Panc1 (cell line): ENCODE measurements at regions not wholly inside any gene's neighbourhood (a gene's known extent, or its start where the extent isn't known, plus 50 kb on each side); places are given as distances from the start of the nearest gene placed in this dataset.

Experiments
- POLR2AphosphoS5 ChIP-seq: IDR thresholded peaks from 2 replicates; pipeline ENCODE4 v1.6.1; 2012; ENCODE audit warnings: mild to moderate bottlenecking, low read depth, low read length, moderate library complexity
- SIN3A ChIP-seq: IDR thresholded peaks from 2 replicates; pipeline ENCODE4 v1.6.1; 2012; ENCODE audit warnings: low read depth, mild to moderate bottlenecking, low read length, moderate library complexity, borderline replicate concordance; ENCODE audit not compliant: insufficient read depth
- TCF7L2 ChIP-seq: IDR thresholded peaks from 2 replicates; pipeline ENCODE4 v1.6.1; 2011; ENCODE audit warnings: mild to moderate bottlenecking, low read depth, low read length, inconsistent platforms
- TF ChIP-seq, protein P1 (sequence below): fragments of 450-650 bp; IDR thresholded peaks from 2 replicates; pipeline ENCODE4 v1.5.1; 2017; ENCODE audit warnings: mild to moderate bottlenecking
- TF ChIP-seq, protein P2 (sequence below), 2 experiments: IDR thresholded peaks; 2 replicates each; pipeline ENCODE4 v1.6.1; 2011 to 2012; ENCODE audit warnings: low read depth in 2 of 2, control low read depth in 1 of 2, low read length in 1 of 2, mild to moderate bottlenecking in 1 of 2, moderate library complexity in 1 of 2; ENCODE audit not compliant: insufficient read depth in 1 of 2

DNA sequence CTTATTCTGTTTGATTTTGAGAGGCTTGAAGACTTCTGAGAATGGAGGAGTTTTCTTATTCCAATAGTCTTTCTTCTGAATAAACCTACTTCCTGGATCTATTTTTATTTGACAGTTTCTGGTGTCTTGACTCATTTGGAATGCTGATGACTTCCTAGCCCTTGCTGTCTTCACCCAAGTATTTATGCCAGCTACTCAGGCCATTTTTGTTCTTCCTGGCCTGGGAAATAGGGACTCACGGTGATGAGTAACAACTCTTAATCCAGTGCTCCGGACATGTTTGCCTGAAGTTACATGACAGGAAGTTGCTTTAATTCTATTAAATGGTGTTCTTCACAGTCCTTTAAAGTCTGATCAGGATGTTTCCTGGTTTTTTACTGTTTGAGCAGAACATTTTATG is 272.1 kb upstream of the EYS start:
- TF ChIP-seq, protein P1, sequence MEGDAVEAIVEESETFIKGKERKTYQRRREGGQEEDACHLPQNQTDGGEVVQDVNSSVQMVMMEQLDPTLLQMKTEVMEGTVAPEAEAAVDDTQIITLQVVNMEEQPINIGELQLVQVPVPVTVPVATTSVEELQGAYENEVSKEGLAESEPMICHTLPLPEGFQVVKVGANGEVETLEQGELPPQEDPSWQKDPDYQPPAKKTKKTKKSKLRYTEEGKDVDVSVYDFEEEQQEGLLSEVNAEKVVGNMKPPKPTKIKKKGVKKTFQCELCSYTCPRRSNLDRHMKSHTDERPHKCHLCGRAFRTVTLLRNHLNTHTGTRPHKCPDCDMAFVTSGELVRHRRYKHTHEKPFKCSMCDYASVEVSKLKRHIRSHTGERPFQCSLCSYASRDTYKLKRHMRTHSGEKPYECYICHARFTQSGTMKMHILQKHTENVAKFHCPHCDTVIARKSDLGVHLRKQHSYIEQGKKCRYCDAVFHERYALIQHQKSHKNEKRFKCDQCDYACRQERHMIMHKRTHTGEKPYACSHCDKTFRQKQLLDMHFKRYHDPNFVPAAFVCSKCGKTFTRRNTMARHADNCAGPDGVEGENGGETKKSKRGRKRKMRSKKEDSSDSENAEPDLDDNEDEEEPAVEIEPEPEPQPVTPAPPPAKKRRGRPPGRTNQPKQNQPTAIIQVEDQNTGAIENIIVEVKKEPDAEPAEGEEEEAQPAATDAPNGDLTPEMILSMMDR: no peak
- TF ChIP-seq POLR2AphosphoS5: no peak
- no peak for TF ChIP-seq SIN3A
- TF ChIP-seq, protein P2, sequence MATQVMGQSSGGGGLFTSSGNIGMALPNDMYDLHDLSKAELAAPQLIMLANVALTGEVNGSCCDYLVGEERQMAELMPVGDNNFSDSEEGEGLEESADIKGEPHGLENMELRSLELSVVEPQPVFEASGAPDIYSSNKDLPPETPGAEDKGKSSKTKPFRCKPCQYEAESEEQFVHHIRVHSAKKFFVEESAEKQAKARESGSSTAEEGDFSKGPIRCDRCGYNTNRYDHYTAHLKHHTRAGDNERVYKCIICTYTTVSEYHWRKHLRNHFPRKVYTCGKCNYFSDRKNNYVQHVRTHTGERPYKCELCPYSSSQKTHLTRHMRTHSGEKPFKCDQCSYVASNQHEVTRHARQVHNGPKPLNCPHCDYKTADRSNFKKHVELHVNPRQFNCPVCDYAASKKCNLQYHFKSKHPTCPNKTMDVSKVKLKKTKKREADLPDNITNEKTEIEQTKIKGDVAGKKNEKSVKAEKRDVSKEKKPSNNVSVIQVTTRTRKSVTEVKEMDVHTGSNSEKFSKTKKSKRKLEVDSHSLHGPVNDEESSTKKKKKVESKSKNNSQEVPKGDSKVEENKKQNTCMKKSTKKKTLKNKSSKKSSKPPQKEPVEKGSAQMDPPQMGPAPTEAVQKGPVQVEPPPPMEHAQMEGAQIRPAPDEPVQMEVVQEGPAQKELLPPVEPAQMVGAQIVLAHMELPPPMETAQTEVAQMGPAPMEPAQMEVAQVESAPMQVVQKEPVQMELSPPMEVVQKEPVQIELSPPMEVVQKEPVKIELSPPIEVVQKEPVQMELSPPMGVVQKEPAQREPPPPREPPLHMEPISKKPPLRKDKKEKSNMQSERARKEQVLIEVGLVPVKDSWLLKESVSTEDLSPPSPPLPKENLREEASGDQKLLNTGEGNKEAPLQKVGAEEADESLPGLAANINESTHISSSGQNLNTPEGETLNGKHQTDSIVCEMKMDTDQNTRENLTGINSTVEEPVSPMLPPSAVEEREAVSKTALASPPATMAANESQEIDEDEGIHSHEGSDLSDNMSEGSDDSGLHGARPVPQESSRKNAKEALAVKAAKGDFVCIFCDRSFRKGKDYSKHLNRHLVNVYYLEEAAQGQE (IDR thresholded peaks at IDR 0.05; ENCODE audit: insufficient read depth in 1 of 2, low read depth in 2 of 2, low read length in 1 of 2): no peak
- no peak for TF ChIP-seq TCF7L2
